GM21381 (cell line): ENCODE measurements at regions not wholly inside any gene's neighbourhood (a gene's known extent, or its start where the extent isn't known, plus 50 kb on each side); places are given as distances from the start of the nearest gene placed in this dataset.
"Not testable (repeated sequence)": the region's sequence is repeated elsewhere in the genome, so short reads cannot be mapped to it uniquely, and the experiment has no call there.

Experiments used
- ATAC-seq: cut with Tn5 transposase; IDR thresholded peaks from one replicate; pipeline ENCODE4 v1.9.1; 2021; ENCODE audit warnings: mild to moderate bottlenecking, moderate library complexity; ENCODE audit not compliant: unreplicated experiment

- no peak for ATAC-seq
These were observed 704.9 kb upstream of the PABPC4L start for GRCh38 chr4:134906404-134907023.

- no peak for ATAC-seq
These were observed 703.5 kb upstream of the PABPC4L start for GRCh38 chr4:134905061-134905460.

- no peak for ATAC-seq
These were observed 686.6 kb upstream of the PABPC4L start for GRCh38 chr4:134888156-134888555.

GRCh38 chr4:134885436-134885835 is 683.8 kb upstream of the PABPC4L start:
- no peak for ATAC-seq

GRCh38 chr4:134883831-134884449 is 682.4 kb upstream of the PABPC4L start:
- ATAC-seq = no peak

GRCh38 chr4:134879019-134879418 is 677.4 kb upstream of the PABPC4L start:
- no peak for ATAC-seq

- ATAC-seq = no peak
These were observed 665.4 kb upstream of the PABPC4L start for GRCh38 chr4:134867027-134867426.

GRCh38 chr4:134865675-134866074 is 664.1 kb upstream of the PABPC4L start:
- ATAC-seq = no peak

GRCh38 chr4:134862116-134862515 is 660.5 kb upstream of the PABPC4L start:
- no peak for ATAC-seq

GRCh38 chr4:134848681-134849080 is 647.1 kb upstream of the PABPC4L start:
- ATAC-seq = no peak

- not testable (repeated sequence) for ATAC-seq
These were observed 629.2 kb upstream of the PABPC4L start for GRCh38 chr4:134830741-134831140.

GRCh38 chr4:134812611-134813010 is 611.0 kb upstream of the PABPC4L start:
- no peak for ATAC-seq

GRCh38 chr4:134807231-134807745 is 605.7 kb upstream of the PABPC4L start:
- no peak for ATAC-seq

GRCh38 chr4:134798573-134798972 is 597.0 kb upstream of the PABPC4L start:
- ATAC-seq = no peak

GRCh38 chr4:134787315-134787714 is 585.7 kb upstream of the PABPC4L start:
- ATAC-seq = no peak

GRCh38 chr4:134780244-134780643 is 578.7 kb upstream of the PABPC4L start:
- ATAC-seq = no peak

- ATAC-seq = no peak
These were observed 576.0 kb upstream of the PABPC4L start for GRCh38 chr4:134777606-134778005.

- ATAC-seq = no peak
These were observed 572.0 kb upstream of the PABPC4L start for GRCh38 chr4:134773497-134774000.

- no peak for ATAC-seq
These were observed 560.5 kb upstream of the PABPC4L start for GRCh38 chr4:134762053-134762452.

- no peak for ATAC-seq
These were observed 554.8 kb upstream of the PABPC4L start for GRCh38 chr4:134756421-134756820.

GRCh38 chr4:134754301-134755019 is 552.9 kb upstream of the PABPC4L start:
- no peak for ATAC-seq

GRCh38 chr4:134753390-134753789 is 551.8 kb upstream of the PABPC4L start:
- ATAC-seq = no peak
